ENCODE measurements at regions not wholly inside any gene's neighbourhood (a gene's known extent, or its start where the extent isn't known, plus 50 kb on each side); places are given as distances from the start of the nearest gene placed in this dataset.

DNA sequence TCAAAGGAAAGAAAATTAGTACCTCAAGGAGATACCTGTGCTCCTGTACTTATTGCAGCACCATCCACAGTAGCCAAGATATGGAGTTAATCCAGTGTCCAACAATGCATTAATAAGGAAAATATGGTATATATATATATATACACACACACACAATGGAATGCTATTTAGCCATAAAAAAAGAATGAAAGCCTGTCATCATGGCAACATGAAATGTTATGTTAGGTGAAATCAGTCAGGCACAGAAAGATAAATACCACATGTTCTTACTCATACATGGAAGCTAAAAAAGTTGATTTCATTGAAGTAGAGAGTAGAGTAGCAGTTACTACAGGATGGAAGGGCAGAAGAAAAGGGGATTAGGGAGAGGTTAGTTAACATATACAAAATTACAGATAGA, 601.5 kb downstream of the ANXA1 start:
- TF ChIP-seq POLR2A (IDR thresholded peaks at IDR 0.05): no peak
- TF ChIP-seq, protein P1, sequence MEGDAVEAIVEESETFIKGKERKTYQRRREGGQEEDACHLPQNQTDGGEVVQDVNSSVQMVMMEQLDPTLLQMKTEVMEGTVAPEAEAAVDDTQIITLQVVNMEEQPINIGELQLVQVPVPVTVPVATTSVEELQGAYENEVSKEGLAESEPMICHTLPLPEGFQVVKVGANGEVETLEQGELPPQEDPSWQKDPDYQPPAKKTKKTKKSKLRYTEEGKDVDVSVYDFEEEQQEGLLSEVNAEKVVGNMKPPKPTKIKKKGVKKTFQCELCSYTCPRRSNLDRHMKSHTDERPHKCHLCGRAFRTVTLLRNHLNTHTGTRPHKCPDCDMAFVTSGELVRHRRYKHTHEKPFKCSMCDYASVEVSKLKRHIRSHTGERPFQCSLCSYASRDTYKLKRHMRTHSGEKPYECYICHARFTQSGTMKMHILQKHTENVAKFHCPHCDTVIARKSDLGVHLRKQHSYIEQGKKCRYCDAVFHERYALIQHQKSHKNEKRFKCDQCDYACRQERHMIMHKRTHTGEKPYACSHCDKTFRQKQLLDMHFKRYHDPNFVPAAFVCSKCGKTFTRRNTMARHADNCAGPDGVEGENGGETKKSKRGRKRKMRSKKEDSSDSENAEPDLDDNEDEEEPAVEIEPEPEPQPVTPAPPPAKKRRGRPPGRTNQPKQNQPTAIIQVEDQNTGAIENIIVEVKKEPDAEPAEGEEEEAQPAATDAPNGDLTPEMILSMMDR (IDR thresholded peaks at IDR 0.05): no peak

Data from testis (tissue), 2 donors.